B cell (primary cell): ENCODE measurements at regions not wholly inside any gene's neighbourhood (a gene's known extent, or its start where the extent isn't known, plus 50 kb on each side); places are given as distances from the start of the nearest gene placed in this dataset.
A peak's percentile ranks its signal among the peaks of the same experiment; 100 is the strongest.

ENCODE experiments used
- ATAC-seq: fragments of 200-7000 bp; cut with Tn5 transposase; one replicate; pipeline ENCODE4 v1.10.0; 2021; ENCODE audit warnings: low read depth, mild to moderate bottlenecking, moderate number of reproducible peaks, moderate library complexity
- CTCF ChIA-PET: fragments of 350-600 bp; sonication (Branson Sonifier 250); formaldehyde crosslinking; loops from one replicate; lab custom pipeline; 2021; ENCODE audit warnings: antibody characterized with exemption, inconsistent platforms; lab: Charles Lee
- POLR2A ChIA-PET: fragments of 350-600 bp; sonication (Branson Sonifier 250); formaldehyde crosslinking; loops from one replicate; lab custom pipeline; 2021; ENCODE audit warnings: antibody characterized with exemption; lab: Charles Lee
- DNase-seq: peaks from one replicate; pipeline ENCODE4 v3.0.0; 2013
- H2AFZ ChIP-seq: 2 replicates; pipeline ENCODE4 v1.6.1; 2012; ENCODE audit warnings: mild to moderate bottlenecking, low read depth, low read length; ENCODE audit not compliant: insufficient read depth, poor library complexity, severe bottlenecking
- H3K27ac ChIP-seq, 2 donors: 1 replicate in 1 of 2; 2 replicates in 1 of 2; pipeline ENCODE4 v1.5.1; 2012 to 2013; ENCODE audit warnings: low read length in 2 of 2, mild to moderate bottlenecking in 2 of 2, moderate library complexity in 1 of 2
- H3K27me3 ChIP-seq, 4 experiments: fragments of 200-600 bp in 1 of 4; sonication (generic) in 1 of 4; replicated peaks in 1 of 4; 1 replicate in 2 of 4; 2 replicates in 2 of 4; pipeline versions ENCODE4 v1.6.1 to v1.7.0; 2013 to 2016; ENCODE audit warnings: low read length in 3 of 4, mild to moderate bottlenecking in 2 of 4, mixed read lengths in 1 of 4, moderate library complexity in 1 of 4; ENCODE audit not compliant: insufficient read depth in 4 of 4, control insufficient read depth in 3 of 4; ENCODE audit errors: control extremely low read depth in 1 of 4
- H3K36me3 ChIP-seq, 2 experiments: replicated peaks in 1 of 2; 1 replicate in 1 of 2; 2 replicates in 1 of 2; pipeline versions ENCODE4 v1.6.1 to v1.7.1; 2013; ENCODE audit warnings: low read length in 1 of 2; ENCODE audit not compliant: insufficient read depth in 2 of 2, control insufficient read depth in 1 of 2; ENCODE audit errors: control extremely low read depth in 1 of 2, extremely low read depth in 1 of 2
- H3K4me1 ChIP-seq, 2 donors: fragments of 200-600 bp in 1 of 2; sonication (generic) in 1 of 2; 1 replicate in 1 of 2; 2 replicates in 1 of 2; pipeline versions ENCODE4 v1.5.1 to v1.6.1; 2013 to 2017; ENCODE audit warnings: low read length in 2 of 2; ENCODE audit not compliant: control insufficient read depth in 2 of 2, insufficient read depth in 2 of 2
- H3K4me2 ChIP-seq: replicated peaks from 2 replicates; pipeline ENCODE3; 2012; ENCODE audit warnings: mild to moderate bottlenecking, low read depth, low read length; ENCODE audit not compliant: poor library complexity, severe bottlenecking
- H3K4me3 ChIP-seq, 5 experiments: fragments of 200-600 bp in 1 of 5; sonication (generic) in 1 of 5; 1 replicate in 3 of 5; 2 replicates in 2 of 5; pipeline versions ENCODE4 v1.5.1 to v1.7.0; 2011 to 2016; ENCODE audit warnings: low read length in 4 of 5, mild to moderate bottlenecking in 4 of 5, low read depth in 2 of 5, control low read depth in 1 of 5, moderate library complexity in 1 of 5; ENCODE audit not compliant: insufficient read depth in 1 of 5; ENCODE audit errors: control extremely low read depth in 1 of 5, extremely low read depth in 1 of 5
- H3K79me2 ChIP-seq: fragments of 200-600 bp; sonication (generic); one replicate; pipeline ENCODE4 v1.6.0; 2016; ENCODE audit warnings: low read length; ENCODE audit not compliant: control insufficient read depth, insufficient read depth
- H3K9ac ChIP-seq: fragments of 200-600 bp; sonication (generic); 2 replicates; pipeline ENCODE4 v1.6.1; 2017; ENCODE audit warnings: mild to moderate bottlenecking, low read length, moderate library complexity
- H3K9me3 ChIP-seq, 3 donors: one replicate each; pipeline versions ENCODE4 v1.6.1 to v1.7.1; 2013; ENCODE audit warnings: low read length in 2 of 3; ENCODE audit not compliant: control insufficient read depth in 2 of 3, insufficient read depth in 1 of 3; ENCODE audit errors: control extremely low read depth in 1 of 3
- H4K20me1 ChIP-seq: 2 replicates; pipeline ENCODE4 v1.6.0; 2012; ENCODE audit warnings: mild to moderate bottlenecking, low read length; ENCODE audit not compliant: insufficient read depth, control insufficient read depth, poor library complexity, severe bottlenecking
- H3K27ac Mint-ChIP-seq: one replicate; pipeline ENCODE4 v1.8.0; 2021; ENCODE audit warnings: mixed read lengths
- H3K27me3 Mint-ChIP-seq: one replicate; pipeline ENCODE4 v1.8.0; 2021; ENCODE audit warnings: mixed read lengths
- H3K4me1 Mint-ChIP-seq: one replicate; pipeline ENCODE4 v1.8.0; 2021; ENCODE audit warnings: mixed read lengths
- H3K4me3 Mint-ChIP-seq: one replicate; pipeline ENCODE4 v1.8.0; 2021; ENCODE audit warnings: mixed read lengths
- H3K9me3 Mint-ChIP-seq: one replicate; pipeline ENCODE4 v1.8.0; 2022; ENCODE audit warnings: mixed read lengths; ENCODE audit not compliant: insufficient read depth
- CTCF ChIP-seq: fragments of 200-600 bp; IDR thresholded peaks from one replicate; pipeline ENCODE4 v1.8.0; 2022; ENCODE audit warnings: antibody characterized with exemption, mild to moderate bottlenecking
- EZH2 ChIP-seq: IDR thresholded peaks from 2 replicates; pipeline ENCODE4 v1.6.1; 2012; ENCODE audit warnings: borderline replicate concordance, low read depth, mild to moderate bottlenecking, moderate library complexity, low read length; ENCODE audit not compliant: insufficient read depth, poor library complexity, severe bottlenecking
- WGBS: methylation state at CpG from one replicate; pipeline ENCODE4 v1.1.5; 2013; ENCODE audit warnings: missing lambda C conversion rate; ENCODE audit not compliant: insufficient coverage; 5-methylcytosine and 5-hydroxymethylcytosine counted together
- intact Hi-C: fragments of 100-400 bp; cut with micrococcal nuclease; formaldehyde crosslinking; loops from one replicate; pipeline ENCODE4 v1.10.0; 2022

DNA sequence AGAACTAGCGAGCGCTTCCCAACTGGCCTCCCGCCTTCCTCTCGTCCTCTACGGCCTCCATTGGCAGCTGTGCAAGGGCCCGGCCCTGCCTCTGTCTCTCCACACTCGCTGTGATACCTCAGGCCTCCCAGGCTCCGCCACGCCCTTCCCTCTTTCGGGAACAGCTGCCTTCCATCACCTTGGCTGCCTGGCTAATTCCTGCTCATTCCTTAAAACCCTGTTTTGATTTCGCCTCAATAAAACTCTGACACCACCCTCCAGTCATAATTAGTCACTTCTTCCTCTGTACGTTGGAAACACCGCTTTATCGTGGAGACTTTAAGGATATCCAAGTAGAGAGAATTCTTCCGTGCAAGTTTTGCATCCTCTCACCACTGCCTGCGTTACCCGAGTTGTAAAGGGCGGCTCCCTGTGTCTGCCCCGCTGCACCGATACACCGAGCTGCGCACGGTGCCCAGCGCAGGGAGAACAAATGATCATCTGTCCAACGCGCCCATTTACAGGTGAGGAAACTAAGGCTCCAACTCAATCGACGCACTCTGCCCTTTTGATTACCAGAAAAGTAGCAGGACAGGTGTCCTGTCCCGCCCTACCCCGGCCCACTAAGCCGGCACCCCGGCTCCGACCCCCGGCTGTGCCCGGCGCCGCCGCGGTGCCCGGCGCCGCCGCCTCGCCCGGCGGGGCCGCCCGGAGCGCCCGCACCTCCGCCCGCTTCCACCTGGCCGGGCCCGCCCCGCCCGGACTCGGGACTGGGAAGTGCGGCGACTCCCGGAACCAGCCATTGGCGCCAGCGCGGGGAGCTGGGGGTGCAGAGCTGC, 139.7 kb downstream of the SEC14L1 start:
- intact Hi-C loops, result loop anchor here (1.0 to 5.0 kb wide), 2 partner anchors 52 to 215 kb away; no protein-coding TSS in a partner anchor
- Histone ChIP-seq H2AFZ (peak overlapping the region; percentile 66), H3K4me1 (peaks cover 18 to 19% of the 10 kb centered on the region in 2 donors), H3K36me3 (no peaks in the 10 kb centered on the region), H4K20me1 (peaks cover 6% of the 10 kb centered on the region), H3K27me3 (peaks cover 0 to 21% (median 8%) of the 10 kb centered on the region in 4 experiments), H3K79me2 (no peaks in the 10 kb centered on the region), H3K9me3 (peaks cover 0 to 10% (median 0%) of the 10 kb centered on the region in 3 donors), H3K27ac (no peak overlapping the region), H3K9ac (peak overlapping the region; percentile 53), H3K4me3 (peak overlapping the region in 4 of 5 experiments; percentile 1 to 50 (median 36)), H3K4me2 (peak overlapping the region; percentile 81)
- H3K9me3 Mint-ChIP-seq, result no peaks in the 10 kb centered on the region
- POLR2A ChIA-PET, result interaction anchor here (0.8 to 0.9 kb wide), 2 partner anchors 45 to 161 kb away, joined by 3 read pairs; no protein-coding TSS in a partner anchor
- WGBS, result 14% methylated on average over 61 of the region's 63 CpGs
- peak overlapping the region; percentile 86 for H3K4me3 Mint-ChIP-seq
- no peak for TF ChIP-seq EZH2
- no peak for TF ChIP-seq CTCF
- ATAC-seq, result peak; percentile 2
- H3K4me1 Mint-ChIP-seq, result peaks cover 19% of the 10 kb centered on the region
- DNase-seq, result peak; percentile 54
- peak overlapping the region; percentile 93 for H3K27ac Mint-ChIP-seq
- CTCF ChIA-PET, result interaction anchor here (1.2 to 1.6 kb wide), 7 partner anchors 8 to 214 kb away, joined by 3 to 6 read pairs (median 4); no protein-coding TSS in a partner anchor
- peaks cover 28% of the 10 kb centered on the region for H3K27me3 Mint-ChIP-seq
